Astrocyte (in vitro differentiated cells and primary cell): ENCODE measurements at regions not wholly inside any gene's neighbourhood (a gene's known extent, or its start where the extent isn't known, plus 50 kb on each side); places are given as distances from the start of the nearest gene placed in this dataset.

Experiments
- EZH2 ChIP-seq: IDR thresholded peaks from 2 replicates; pipeline ENCODE4 v1.6.1; 2012; ENCODE audit warnings: mild to moderate bottlenecking, low read length, inconsistent platforms; ENCODE audit not compliant: insufficient read depth
- TF ChIP-seq, protein P1 (sequence below): IDR thresholded peaks from 2 replicates; pipeline ENCODE4 v1.5.1; 2011; ENCODE audit warnings: low read depth, mild to moderate bottlenecking, inconsistent platforms, low read length, moderate library complexity; ENCODE audit not compliant: insufficient read depth

DNA sequence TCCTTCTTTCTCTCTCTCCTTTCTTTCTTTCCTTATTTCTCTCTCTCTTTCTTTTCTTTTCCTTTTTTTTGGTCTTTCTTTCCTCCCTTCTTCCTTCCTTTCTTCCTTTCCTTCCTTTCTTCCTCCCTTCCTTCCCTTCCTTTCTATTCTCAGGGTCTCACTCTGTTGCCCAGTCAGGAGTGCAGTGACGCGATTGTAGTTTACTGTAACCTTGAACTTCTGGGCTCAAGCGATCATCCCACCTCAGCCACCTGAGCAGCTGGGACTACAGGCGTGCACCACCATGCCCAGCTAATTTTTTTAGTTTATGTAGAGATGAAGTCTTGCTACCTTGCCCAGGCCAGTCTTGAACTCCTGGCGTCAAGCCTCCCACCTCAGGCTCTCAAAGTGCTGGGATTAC lies 83.8 kb upstream of the PPM1B start:
- TF ChIP-seq, protein P1, sequence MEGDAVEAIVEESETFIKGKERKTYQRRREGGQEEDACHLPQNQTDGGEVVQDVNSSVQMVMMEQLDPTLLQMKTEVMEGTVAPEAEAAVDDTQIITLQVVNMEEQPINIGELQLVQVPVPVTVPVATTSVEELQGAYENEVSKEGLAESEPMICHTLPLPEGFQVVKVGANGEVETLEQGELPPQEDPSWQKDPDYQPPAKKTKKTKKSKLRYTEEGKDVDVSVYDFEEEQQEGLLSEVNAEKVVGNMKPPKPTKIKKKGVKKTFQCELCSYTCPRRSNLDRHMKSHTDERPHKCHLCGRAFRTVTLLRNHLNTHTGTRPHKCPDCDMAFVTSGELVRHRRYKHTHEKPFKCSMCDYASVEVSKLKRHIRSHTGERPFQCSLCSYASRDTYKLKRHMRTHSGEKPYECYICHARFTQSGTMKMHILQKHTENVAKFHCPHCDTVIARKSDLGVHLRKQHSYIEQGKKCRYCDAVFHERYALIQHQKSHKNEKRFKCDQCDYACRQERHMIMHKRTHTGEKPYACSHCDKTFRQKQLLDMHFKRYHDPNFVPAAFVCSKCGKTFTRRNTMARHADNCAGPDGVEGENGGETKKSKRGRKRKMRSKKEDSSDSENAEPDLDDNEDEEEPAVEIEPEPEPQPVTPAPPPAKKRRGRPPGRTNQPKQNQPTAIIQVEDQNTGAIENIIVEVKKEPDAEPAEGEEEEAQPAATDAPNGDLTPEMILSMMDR = no peak
- TF ChIP-seq EZH2 = no peak
